ENCODE measurements at regions not wholly inside any gene's neighbourhood (a gene's known extent, or its start where the extent isn't known, plus 50 kb on each side); places are given as distances from the start of the nearest gene placed in this dataset.

DNA sequence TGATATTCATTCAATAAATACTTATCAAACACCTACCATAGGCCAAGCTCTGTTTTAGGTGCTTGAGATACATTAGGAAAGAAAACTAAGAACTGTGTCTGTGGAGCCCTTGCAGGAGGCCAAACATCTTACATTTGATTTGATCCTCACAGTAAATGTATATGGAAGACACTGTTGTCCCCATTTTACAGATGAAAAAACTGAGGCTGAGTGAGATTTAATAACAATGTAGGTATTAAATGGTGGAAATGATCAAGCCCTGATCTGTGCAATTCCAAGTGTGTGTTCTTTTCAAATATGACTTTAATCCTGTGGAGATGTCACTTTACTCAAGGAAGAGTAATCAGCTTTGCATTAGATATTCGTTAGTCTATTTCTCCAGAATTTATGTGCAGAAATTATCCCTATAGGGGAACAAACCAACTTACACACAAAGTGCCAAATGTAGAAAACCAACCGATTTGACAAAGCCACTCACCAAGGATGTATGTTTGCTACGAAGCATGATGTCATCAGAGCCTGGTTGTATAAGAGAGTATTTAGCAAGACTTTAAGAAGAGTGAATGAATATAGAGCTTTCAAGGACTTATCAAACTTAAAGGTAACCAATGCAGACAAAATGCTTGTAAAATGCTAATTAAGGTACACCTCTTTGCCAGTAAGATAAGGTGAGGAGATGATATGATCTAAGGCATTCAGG, 153.9 kb upstream of the NFIB start:
- DNase-seq (ENCODE audit: low read depth in 2 of 2): no peak

DNA sequence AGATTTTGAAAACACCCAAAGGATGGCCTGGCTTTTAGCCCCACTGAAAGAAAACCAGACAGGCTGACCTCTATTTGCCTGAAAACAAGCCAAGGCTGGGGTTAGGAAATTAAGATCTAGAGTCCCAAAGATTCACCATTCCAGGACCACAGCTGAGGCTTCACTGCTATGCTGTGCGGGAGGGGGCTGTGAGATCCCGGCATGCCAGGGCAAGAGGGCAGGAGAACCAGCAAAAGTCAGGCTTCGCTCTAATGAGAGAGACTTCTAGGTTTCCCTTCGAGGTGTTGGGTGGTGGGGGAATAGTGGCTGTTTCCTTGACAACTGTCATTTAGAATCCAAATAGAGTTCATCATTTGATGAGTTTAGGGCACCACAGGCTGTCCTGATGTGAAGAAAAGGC, 152.9 kb upstream of the NFIB start:
- DNase-seq (ENCODE audit: low read depth in 2 of 2): no peak

DNA sequence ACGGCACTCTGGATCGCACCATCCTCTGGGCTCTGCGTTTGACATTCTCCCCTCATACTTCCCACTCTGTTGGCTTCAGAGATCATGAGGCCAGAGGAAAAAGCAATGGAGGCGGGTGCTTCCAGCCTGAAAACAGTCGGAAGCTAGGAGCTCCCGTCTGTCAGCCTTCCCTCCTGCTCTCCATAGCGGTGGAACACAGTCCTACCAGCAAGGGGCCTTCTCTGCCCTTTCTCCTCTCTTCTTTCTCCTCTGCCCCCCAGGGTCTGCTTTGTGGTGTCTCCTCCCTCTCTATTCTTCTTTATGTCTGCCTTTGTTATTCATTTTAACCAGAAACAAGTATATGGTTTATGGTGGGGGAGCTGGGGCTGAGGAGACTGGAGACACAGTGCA, 152.5 kb upstream of the NFIB start:
- DNase-seq (ENCODE audit: low read depth in 2 of 2): no peak

DNA sequence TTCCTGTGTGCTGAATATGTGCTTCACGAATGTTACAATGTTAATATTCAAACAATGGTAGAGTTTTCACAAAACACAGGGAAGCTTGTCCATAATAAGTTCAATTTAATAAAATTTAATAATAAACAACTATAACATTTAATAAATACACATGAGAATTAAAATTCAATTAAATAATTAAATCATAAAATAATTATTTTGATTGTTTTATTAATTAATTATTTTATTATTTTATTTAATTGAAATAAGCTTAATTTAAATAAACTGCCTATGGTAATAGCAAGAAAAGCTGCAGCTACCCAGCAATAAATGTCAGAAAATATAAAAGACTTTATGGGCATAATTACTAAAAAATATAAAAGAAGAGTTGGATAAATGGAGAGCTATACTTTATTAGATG, 149.0 kb upstream of the NFIB start:
- DNase-seq (ENCODE audit: low read depth in 2 of 2): no peak

DNA sequence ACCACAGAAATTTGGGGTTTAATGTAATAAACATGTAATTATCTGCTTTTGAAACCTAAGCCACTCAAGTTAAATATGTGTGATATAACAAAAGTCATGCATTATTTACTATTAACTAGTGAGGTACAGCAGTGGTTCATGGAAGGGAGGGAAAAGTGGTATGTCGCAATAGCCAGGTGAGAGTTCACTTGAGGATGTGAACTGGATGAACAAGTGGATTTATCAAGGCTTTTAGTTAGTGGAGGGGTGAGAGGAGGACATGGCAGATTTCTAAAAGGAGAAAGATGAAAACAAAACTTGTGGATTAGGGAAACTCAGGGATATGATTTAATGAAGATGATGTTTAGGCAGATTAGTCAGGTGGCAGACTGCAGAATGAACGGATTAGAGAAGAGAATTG, 141.3 kb upstream of the NFIB start:
- DNase-seq (ENCODE audit: low read depth in 2 of 2): no peak

DNA sequence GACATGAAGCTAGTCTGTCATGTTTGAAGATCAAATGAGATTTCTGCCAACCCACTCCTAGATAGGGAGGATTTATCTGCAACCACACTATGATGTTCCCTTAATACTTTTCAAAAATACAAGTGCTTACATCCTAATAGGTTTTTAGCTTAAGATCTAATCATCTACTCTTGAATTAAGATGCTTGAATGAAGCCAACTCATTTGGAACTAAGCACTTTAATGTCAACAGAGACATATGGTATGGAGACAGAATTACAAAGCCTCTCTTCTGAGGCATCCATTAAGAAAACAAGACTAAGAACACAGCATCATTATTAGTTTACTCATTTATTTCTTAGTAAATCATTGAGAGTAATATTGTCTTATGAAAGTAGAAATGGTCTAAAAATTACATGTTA, 139.3 kb upstream of the NFIB start:
- DNase-seq (ENCODE audit: low read depth in 2 of 2): no peak

DNA sequence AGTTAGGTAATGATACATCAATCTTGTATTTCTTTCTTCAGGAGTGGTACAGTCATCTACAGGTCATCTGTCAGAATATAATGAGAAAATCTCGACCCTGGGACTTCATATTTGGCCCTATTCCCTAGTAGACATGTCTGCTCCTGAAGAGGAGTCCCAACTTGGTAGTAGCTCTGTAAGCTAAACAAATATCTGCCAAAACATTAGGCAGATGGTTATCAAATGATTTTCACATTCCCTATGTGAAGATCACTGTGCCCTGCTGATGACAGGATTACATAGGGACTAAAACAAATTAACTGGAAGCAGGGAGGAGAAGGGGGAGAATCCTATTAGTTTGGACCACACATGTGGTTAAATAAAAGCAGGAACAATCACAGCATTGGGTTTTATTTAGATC, 138.6 kb upstream of the NFIB start:
- DNase-seq (ENCODE audit: low read depth in 2 of 2): no peak

DNA sequence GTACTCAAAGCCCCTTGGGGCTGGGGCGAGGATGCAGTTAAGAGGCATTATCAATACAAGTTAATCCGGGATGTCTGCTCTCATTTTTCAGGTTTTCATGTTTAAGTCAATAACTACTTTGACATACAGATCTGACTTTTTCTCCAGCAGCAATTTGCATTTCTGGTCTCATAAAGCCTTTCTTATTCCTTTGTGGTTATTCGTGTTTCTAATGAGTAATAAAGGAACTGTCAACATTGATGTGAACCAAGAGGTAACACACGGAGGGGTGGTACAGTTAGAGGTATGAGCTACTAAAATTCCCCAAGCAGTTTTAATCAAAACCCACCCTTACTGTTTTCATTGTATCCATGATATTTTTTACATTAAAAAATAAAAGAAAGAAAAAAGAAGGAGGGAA, 138.0 kb upstream of the NFIB start:
- DNase-seq (ENCODE audit: low read depth in 2 of 2): no peak

DNA sequence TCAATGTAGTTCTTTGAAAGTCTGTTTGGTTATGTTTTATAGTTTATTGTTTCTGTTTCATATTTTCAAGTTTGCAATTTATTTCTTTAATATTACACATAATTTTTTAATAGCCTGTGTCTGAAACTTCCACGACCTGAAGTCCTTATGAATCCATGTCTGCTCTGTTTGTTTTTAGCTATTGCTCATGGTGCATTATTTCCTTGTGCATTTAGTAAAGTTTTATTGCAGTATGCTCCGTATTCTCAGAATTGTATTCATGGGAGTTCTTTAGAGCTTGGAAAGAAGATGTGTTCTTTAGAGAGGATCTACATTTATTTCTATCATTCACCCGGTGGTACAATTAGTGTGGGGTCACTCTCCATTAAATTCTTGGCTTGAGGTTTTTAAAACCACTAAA, 133.2 kb upstream of the NFIB start:
- no peak for DNase-seq (ENCODE audit: low read depth in 2 of 2)

DNA sequence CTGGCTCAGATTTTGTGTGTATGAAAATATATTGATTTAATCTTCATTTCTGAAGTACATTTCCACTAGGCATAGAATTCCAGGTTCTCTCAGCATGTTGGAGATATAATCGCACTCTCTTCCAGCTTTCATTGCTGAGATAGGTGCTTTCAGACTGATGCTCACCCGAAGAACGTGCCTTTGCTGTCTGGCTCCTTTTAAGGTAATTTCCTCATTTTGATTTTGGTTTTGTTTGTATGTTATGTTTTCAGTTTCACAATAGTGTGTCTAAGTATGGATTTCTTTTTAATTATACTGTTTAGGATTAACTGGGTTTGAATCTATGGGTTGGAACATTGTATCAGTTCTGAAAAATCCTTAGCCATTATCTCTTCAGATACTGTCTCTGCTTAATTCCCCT, 132.0 kb upstream of the NFIB start:
- DNase-seq (ENCODE audit: low read depth in 2 of 2): no peak

DNA sequence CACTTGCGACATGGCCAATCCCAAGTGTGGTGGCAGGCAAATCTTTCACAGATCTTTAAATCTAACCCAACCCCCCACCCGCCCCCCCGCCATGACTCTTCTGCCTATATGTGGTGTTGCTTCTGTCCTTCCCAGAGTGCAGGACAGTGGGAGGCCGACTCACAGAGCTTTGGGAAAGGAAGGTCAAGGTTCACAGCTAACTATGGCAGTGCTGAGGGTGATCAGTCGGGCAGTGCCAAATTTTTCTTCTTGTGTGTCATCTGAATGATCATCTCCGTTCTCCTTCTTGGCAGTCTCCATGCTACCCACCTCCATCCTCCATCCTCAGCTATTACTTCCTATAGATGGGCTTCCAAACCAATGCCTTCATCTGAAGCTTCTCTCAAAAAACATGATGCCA, 129.0 kb upstream of the NFIB start:
- DNase-seq (ENCODE audit: low read depth in 2 of 2): no peak

DNA sequence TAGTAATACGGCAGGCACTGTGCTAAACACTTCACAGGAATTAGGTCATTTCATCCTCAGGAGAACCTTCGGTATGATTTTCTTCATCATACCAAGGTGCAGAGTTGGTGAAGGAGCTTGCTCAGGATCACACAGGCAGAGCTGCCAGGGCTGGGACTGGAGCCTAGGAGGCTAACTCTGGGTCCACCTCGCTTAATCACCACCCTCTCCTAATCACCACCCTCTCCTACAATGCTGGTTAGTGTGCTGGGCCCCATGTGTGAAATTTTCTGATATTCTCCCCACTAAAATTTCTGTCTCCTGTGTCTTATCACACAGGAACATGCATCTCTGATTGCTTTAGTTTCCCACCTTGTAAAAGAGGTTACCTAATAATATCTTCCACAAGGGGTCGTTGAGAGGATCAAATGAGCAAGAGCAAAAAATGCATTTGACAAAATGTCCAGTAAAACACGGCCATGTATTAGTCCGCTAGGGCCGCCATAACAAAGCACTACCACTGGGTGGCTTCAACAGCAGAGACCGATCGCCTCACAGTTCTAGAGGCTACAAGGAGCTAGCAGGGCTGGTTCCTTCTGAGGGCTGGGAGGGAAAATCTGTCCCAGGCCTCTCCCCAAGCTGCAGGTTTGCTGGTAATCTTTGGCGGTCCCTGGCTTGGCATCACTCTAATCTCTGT, 128.2 kb upstream of the NFIB start:
- no peak for DNase-seq (ENCODE audit: low read depth in 2 of 2)

DNA sequence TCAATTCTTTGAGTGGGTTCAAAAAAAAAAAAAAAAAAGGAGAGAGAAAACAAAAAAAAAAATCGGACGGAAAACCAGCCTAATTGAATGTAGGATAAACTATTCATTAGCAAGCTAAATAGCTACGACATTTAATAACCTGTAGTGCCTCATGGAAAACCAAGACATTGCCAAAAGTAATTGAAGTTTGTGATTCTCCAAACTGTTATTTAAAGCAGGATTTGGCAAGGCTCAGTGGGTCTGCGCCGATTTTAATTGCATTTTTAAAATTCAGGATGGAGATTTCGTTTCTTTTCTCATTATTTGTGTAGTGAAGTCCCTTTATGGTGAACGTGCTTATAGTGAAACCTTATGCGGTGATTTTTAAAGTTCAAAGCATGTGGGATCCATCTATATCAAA, 127.2 kb upstream of the NFIB start:
- no peak for DNase-seq (ENCODE audit: low read depth in 2 of 2)

DNA sequence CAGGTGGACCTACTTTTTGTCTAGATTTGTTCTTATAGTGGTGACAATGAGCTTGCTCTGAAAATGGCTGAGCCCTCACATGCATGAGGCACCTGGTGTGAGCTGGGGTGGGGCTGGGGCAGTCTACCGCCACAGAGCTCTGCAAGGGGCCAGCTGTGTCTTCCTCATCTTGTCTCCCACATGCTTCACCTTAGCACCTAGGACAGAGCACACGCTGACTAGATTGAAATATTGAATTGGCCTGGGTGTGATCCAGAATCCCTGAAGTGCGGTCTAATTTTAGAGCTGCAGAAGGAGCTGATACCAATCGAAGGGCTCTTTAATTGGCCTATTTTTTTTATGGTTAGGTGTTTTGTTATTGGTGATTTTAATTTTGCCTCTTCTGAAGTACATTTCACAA, 126.1 kb upstream of the NFIB start:
- DNase-seq (ENCODE audit: low read depth in 2 of 2): no peak

DNA sequence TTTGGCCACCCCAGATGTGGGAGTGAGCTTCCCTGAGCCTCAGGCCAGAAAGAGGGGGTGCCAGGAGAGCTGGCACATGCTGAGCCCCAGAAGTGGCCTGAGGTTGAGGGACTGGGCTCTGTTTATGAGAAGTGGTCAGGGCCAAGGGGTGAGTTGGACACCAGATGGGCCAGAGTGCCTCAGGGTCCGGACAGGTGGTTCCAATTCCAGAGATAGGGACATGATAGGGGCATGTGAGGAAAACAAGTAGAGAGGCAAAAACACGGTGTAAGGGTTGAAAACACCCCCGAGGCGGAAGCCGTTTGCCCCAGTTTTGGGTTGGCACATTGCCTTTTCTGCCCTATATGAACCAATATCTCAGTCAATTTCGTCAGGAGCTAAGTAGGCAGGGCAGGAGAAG, 125.6 kb upstream of the NFIB start:
- DNase-seq (ENCODE audit: low read depth in 2 of 2): no peak

DNA sequence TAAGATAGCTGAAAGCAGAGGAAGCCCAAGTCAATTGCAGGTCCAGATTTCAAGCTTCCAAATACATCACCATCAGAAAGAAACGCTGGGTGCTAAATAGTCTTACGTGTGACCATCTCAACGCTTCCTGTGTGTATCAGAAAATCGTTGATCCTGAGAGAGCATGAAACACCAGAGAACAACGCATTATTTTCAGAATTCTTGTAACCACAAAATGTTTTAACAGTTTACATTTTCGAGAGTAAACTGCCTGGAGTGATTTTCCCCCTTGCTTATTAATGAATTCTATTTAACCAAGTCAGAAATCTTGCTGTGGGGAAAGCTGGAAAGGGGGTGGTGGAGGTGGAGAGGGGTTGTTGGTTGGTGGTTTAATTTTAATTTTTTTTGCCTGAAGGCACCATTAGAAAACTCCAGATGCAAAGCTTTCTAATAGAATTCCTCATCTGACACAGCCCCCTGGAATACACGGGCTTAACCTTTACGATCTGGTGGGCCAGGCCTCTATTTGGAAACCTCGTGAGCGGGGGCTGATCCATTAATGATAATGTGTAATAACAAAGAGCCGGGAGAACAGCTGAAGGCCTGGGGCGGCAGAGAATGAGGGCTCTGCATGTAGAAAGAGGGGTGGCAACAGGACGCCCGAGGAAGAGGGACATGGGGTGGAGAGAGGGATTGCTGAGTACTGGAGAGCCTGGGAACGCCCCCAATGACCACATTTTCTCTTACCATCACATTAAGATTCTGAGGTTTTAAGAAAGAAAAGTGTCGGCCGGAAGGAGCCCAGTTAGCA, 124.5 kb upstream of the NFIB start:
- no peak for DNase-seq (ENCODE audit: low read depth in 2 of 2)

DNA sequence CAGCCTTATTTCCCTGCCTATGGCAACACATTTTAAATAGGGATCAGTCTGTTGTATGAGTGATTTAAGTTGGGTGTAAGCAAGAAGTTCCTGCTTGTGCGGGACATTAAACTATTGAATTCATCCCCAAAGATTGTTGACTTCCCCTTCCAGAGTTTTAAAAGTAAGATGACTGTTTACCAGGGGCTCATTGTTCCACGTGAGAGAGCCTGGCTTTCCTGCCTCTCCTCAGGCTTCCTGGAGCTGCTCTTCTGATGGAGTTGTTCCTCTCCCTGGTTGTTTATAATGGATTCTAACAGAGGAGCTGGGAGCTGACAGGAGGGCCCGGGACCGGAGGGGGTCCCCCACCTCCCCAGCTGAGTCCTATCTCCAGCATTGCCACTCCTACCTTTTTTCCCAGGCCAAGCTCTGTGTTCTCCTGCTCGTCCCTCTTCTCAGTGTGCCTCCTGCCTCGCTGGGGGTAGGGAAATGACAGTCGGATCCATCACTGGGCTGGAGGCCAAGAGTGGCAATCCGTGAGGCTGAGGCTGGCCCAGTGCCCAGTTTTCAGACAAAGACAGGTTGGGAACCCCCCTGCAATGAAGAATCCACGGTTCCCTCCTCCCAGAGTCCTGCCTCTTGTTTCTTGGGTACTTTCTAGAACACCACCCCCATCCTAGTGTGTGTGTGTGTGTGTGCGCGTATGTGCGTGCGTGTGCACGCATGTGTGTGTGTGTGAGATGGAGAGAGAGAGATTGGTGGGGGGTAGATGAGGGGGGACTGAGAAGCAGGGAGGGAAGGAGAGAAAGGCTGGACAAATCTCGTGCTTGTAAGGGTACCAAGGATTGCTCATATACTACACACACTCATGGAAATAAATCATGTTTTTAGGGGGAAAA, 123.7 kb upstream of the NFIB start:
- no peak for DNase-seq (ENCODE audit: low read depth in 2 of 2)

DNA sequence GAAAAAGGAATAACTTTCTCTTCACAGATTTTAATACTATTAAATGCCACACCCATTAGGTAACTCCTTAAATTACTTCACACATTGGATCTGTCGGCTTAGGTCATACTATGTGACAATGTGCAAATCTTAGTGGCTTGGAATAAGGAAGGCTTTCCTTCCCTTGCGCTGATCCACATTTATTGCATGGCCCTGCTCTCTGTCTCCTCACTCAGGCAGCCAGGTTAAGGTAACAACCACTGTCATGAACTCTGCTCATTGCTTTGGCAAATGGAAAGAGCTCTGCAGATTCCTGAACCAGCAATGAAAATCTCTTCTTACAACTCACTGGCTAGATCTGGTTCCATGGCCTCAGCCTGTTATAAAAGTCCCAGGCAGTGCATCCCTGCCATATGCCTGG, 121.9 kb upstream of the NFIB start:
- DNase-seq (ENCODE audit: low read depth in 2 of 2): no peak

DNA sequence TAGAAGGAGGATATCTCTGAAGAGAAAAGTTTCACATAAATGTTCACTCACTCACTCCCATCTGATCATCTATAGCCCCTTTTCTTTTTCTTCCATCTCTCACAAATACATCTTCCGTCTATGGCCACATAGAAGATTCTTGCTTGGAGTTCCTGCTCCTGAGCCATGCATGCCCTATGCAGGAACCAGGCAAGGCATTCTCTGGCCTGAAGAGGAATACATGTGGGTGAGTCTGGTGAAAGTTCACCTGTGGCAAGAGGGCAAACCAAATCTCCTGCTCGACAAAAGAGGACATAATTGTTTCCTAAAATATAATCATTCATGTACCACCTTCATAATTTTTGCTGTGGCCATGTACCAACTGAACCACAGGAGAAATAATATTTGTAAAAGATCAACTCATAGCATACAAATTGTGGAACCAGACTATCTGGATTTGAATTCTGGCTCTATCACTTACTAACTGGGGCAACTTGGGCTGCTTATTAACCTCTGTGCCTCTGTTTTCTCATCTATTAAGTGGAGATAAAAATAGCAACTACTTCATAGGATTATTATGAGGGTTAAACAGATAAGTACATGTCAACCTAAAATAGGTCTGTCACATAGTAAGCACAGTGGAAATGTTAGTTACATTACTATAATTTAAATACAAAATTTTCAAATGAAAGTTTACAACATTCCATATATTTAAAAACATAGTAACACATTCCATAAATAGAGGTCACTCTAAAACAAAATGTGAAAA, 121.2 kb upstream of the NFIB start:
- no peak for DNase-seq (ENCODE audit: low read depth in 2 of 2)

DNA sequence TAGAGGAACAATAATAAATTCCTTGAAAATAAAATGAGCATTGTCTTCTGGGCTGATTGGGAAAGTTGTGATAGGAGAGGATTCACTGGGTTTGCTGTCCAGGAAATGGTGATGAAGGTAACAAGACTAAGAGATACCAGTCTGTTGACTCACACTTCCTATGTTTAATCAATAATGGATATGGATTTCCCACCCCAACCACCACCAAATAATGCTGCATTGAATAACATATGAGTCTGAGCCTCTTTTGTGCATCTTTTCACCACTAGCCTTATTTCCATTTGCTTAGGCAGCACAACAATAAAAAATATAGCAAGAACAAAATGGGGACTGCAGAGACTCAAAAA, 120.2 kb upstream of the NFIB start:
- DNase-seq (ENCODE audit: low read depth in 2 of 2): no peak

DNA sequence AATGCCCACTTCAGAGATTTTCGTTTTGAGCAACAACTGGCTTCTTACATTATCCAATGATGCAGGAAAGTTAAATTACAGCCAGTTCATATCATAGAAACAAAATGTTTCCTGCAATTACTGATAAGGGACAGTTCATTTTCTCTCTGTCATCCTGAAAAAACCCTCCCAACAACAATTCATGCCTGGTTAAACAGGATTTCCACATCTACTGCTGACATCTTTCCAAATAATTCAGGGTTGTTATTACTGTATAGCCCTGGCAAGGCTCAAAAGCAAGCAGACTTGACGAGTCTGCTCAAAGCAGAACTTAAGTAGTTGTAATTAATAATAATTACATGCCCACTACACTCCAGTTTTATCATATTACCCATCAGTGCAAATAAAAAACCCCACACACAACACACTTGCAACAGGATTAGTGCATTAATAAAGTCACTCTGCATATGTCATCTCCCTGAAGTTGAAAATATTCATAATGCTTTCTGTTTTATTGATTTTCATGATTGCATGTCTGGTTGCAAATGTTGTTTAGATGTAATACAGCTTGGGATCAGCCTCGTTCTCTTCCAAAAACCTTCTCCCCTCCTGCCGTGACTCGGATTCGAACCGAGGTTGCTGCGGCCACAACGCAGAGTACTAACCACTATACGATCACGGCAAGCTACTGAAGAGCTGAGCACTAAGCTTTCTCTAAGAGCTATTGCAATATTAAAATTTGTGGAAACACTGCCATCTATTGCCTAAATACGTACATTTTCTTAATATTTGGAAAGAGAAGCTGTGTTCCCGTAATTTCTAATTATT, 119.6 kb upstream of the NFIB start:
- no peak for DNase-seq (ENCODE audit: low read depth in 2 of 2)

Measured in stimulated activated CD4-positive, alpha-beta T cell treated with anti-CD3 and anti-CD28 coated beads, Interleukin-12 subunit alpha, Interleukin-12 subunit beta, amount 100 ng/mL, for 24 hours (primary cell).